SU-DHL-6 (cell line): ENCODE measurements at regions not wholly inside any gene's neighbourhood (a gene's known extent, or its start where the extent isn't known, plus 50 kb on each side); places are given as distances from the start of the nearest gene placed in this dataset.

Source experiments
- CTCF ChIP-seq: fragments of 200-600 bp; sonication (generic); IDR thresholded peaks from one replicate; pipeline ENCODE4 v1.5.1; 2017; ENCODE audit warnings: antibody characterized with exemption, mild to moderate bottlenecking, low read length, moderate library complexity; ENCODE audit not compliant: insufficient read depth, poor library complexity, severe bottlenecking
- EZH2phosphoT487 ChIP-seq: fragments of 200-600 bp; sonication (generic), shearing (Covaris generic); conservative IDR thresholded peaks from 2 replicates; pipeline ENCODE4 v1.6.1; 2018; ENCODE audit warnings: mild to moderate bottlenecking, antibody characterized with exemption, low read length, moderate library complexity, mixed read lengths

GRCh38 chr4:27242217-27242616 lies 381.6 kb downstream of the STIM2 start:
- TF ChIP-seq CTCF (no peak), EZH2phosphoT487 (no peak)
